ENCODE measurements at regions not wholly inside any gene's neighbourhood (a gene's known extent, or its start where the extent isn't known, plus 50 kb on each side); places are given as distances from the start of the nearest gene placed in this dataset.
A peak's percentile ranks its signal among the peaks of the same experiment; 100 is the strongest.

DNA sequence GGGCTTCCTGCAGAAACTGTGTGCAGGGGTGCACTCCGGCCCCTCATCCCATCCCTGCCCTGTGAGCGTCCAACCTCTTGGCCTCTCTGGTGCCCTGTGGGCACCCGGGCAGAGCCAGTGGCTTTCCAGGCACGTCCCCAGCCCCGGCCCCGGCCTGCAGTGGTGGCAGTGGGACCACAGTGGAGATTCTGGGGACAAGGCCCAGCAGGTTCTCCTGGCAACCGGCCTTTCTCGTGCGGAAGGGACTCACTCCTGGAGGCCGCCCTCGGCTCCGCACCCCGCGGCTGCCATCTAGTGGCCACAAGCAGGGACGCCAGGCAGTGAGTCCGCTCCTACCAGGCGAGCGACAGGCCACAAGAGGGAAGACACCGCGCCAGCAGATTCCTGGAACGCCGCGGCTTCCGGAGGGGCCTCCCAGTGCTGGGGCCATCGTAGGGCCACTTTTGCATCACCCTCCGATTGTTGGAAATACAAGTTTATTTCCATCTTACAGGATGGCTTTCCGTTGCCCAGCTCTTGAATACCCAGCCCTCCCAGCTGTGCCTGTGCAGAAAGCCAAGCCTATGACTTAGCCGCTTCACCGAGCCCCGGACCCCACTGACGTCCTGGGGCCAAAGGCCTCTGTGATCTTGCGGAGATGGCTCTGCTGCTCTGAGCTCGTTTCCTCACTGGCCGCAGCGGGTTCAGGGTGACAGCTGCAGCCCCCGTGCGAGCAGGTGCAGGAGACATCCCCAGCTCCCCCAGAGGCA is 357.3 kb downstream of the CTTN start:
- intact Hi-C loops (cut with micrococcal nuclease; ENCODE audit: unreplicated experiment) (loop anchor here (1.0 kb wide), 1 partner anchor 288 kb away; no protein-coding TSS in a partner anchor), in situ Hi-C loops (cut with HindIII; ENCODE audit: extremely low pct_ligation_motif_present, low pct_unique_long_range_greater_than_20kb) (loop anchor here (5.0 kb wide), 1 partner anchor 288 kb away; no protein-coding TSS in a partner anchor)
- ChIA-PET POLR2A (no interaction called here), CTCF (ENCODE audit: low intra/inter-chr PET ratio, low total read pairs) (interaction anchor here (0.8 to 1.2 kb wide), 3 partner anchors 252 to 289 kb away, joined by 3 to 6 read pairs (median 5); no protein-coding TSS in a partner anchor)
- no peaks in the 10 kb centered on the region for H3K4me1 ChIP-seq (ENCODE audit: insufficient read depth, low read length)
- no peaks in the 10 kb centered on the region for H3K27me3 ChIP-seq (ENCODE audit: control insufficient read depth in 1 of 2, insufficient read depth in 2 of 2, low read length in 2 of 2)
- DNase-seq (ENCODE audit: low spot score) (peak; percentile 66), ATAC-seq (peak; percentile 98), FAIRE-seq (no peak)
- H3K4me3 ChIP-seq (replicated peaks in 1 of 3; ENCODE audit: insufficient read depth in 1 of 3, low read depth in 2 of 3, low read length in 3 of 3) = no peak overlapping the region
- no peaks in the 10 kb centered on the region for H3K79me2 ChIP-seq (ENCODE audit: insufficient read depth, low read length)
- H3K9ac ChIP-seq (ENCODE audit: insufficient read depth, low read depth, low read length) = no peak overlapping the region
- no TSS peak for BruUV-seq (replicated peaks)
- H3K4me2 ChIP-seq (ENCODE audit: low read depth, low read length) = peak overlapping the region; percentile 36
- no peak overlapping the region for H2AFZ ChIP-seq (ENCODE audit: low read length)
- no peak overlapping the region for H3K27ac ChIP-seq (ENCODE audit: extremely low read length, insufficient read depth, low read length)
- peaks cover 12% of the 10 kb centered on the region for H3K9me3 ChIP-seq (ENCODE audit: low read length)
- WGBS (ENCODE audit: low lambda C conversion rate) = 29% methylated on average over 11 of the region's 37 CpGs
- H3K36me3 ChIP-seq (replicated peaks in 1 of 2; ENCODE audit: control insufficient read depth in 1 of 2, insufficient read depth in 2 of 2, low read length in 2 of 2) = peaks cover 4 to 6% of the 10 kb centered on the region in 2 experiments; a peak in 4 of 5 replicates
- peaks cover 15% of the 10 kb centered on the region; the same call in 1 of the 2 replicates for H4K20me1 ChIP-seq (ENCODE audit: insufficient read depth, low read length)
- no peak for TF ChIP-seq ZNF264 (CRISPR knock-in tag; IDR thresholded peaks at IDR 0.05)
- no peak for TF ChIP-seq AHDC1 (CRISPR knock-in tag; IDR thresholded peaks at IDR 0.05; ENCODE audit: borderline replicate concordance)
- TF ChIP-seq CHCHD3 (CRISPR knock-in tag; IDR thresholded peaks at IDR 0.05) = no peak
- TF ChIP-seq FOXC1 (CRISPR knock-in tag; IDR thresholded peaks at IDR 0.05; ENCODE audit: borderline replicate concordance) = no peak
- TF ChIP-seq ZBTB33 (CRISPR knock-in tag; IDR thresholded peaks at IDR 0.05) = peak; percentile 63; the same call in 1 of the 2 replicates
- TF ChIP-seq ZFP91 (CRISPR knock-in tag; IDR thresholded peaks at IDR 0.05; ENCODE audit: borderline replicate concordance) = peak; percentile 65; the same call in 1 of the 2 replicates
- TF ChIP-seq ZNF652 (CRISPR knock-in tag; IDR thresholded peaks at IDR 0.05; ENCODE audit: borderline replicate concordance, low read depth) = no peak
- TF ChIP-seq, protein P1, sequence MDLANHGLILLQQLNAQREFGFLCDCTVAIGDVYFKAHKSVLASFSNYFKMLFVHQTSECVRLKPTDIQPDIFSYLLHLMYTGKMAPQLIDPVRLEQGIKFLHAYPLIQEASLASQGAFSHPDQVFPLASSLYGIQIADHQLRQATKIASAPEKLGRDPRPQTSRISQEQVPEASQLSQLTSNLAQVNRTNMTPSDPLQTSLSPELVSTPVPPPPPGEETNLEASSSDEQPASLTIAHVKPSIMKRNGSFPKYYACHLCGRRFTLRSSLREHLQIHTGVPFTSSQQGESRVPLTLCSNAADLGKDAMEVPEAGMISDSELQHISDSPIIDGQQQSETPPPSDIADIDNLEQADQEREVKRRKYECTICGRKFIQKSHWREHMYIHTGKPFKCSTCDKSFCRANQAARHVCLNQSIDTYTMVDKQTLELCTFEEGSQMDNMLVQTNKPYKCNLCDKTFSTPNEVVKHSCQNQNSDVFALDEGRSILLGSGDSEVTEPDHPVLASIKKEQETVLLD (CRISPR knock-in tag; IDR thresholded peaks at IDR 0.05; ENCODE audit: low read depth) = no peak
- TF ChIP-seq MYC (CRISPR knock-in tag; IDR thresholded peaks at IDR 0.05; ENCODE audit: borderline replicate concordance) = peak; percentile 14; the same call in 1 of the 2 replicates
- TF ChIP-seq GABPA (IDR thresholded peaks at IDR 0.05; ENCODE audit: low read depth, low read length) = no peak
- peak; percentile 12; the same call in 1 of the 2 replicates for TF ChIP-seq GABPA (CRISPR knock-in tag; IDR thresholded peaks at IDR 0.05; ENCODE audit: low read depth)
- TF ChIP-seq SP4 (CRISPR knock-in tag; IDR thresholded peaks at IDR 0.05) = 0 out of 2 replicates have a peak, but pooled peaks have one; percentile 21
- peak; percentile 76 for TF ChIP-seq TEAD3 (CRISPR knock-in tag; optimal IDR thresholded peaks at IDR 0.05; ENCODE audit: borderline replicate concordance)
